ENCODE measurements at regions not wholly inside any gene's neighbourhood (a gene's known extent, or its start where the extent isn't known, plus 50 kb on each side); places are given as distances from the start of the nearest gene placed in this dataset.

- TF ChIP-seq CTCF (conservative IDR thresholded peaks at IDR 0.05; ENCODE audit: low read length), result no peak
- TF ChIP-seq EZH2phosphoT487 (IDR thresholded peaks at IDR 0.05; ENCODE audit: borderline replicate concordance), result no peak
These were observed 121.6 kb upstream of the PPP1R26 start for GRCh38 chr9:135357863-135358551.

Data from Loucy (cell line).